Kidney (tissue), 13 donors: ENCODE measurements at regions not wholly inside any gene's neighbourhood (a gene's known extent, or its start where the extent isn't known, plus 50 kb on each side); places are given as distances from the start of the nearest gene placed in this dataset.

Source experiments
- DNase-seq, 5 donors: peaks; one replicate each; pipeline ENCODE4 v3.0.0-alpha.2; 2013 to 2020
- FAIRE-seq: peaks from 2 replicates; lab custom pipeline; 2012; peaks lifted over from hg19 to GRCh38; lab: Jason Lieb, UNC
- H3K27ac ChIP-seq, 2 donors: one replicate each; pipeline ENCODE4 v1.7.0; 2013; ENCODE audit warnings: low read depth in 2 of 2, low read length in 2 of 2, inconsistent platforms in 1 of 2
- H3K27me3 ChIP-seq: one replicate; pipeline ENCODE4 v1.7.1; 2013; ENCODE audit warnings: low read length, inconsistent platforms; ENCODE audit not compliant: control insufficient read depth, insufficient read depth
- H3K36me3 ChIP-seq, 3 donors: one replicate each; pipeline versions ENCODE4 v1.7.0 to v1.7.1; 2013; ENCODE audit warnings: low read length in 3 of 3, control low read depth in 1 of 3, inconsistent platforms in 1 of 3; ENCODE audit not compliant: insufficient read depth in 3 of 3, control insufficient read depth in 2 of 3
- H3K4me1 ChIP-seq, 3 donors: one replicate each; pipeline versions ENCODE4 v1.7.0 to v1.7.1; 2013; ENCODE audit warnings: low read length in 3 of 3, inconsistent platforms in 1 of 3, low read depth in 1 of 3; ENCODE audit not compliant: control insufficient read depth in 2 of 3, insufficient read depth in 2 of 3
- H3K4me3 ChIP-seq, 3 donors: one replicate each; pipeline versions ENCODE4 v1.7.0 to v1.8.1; 2013; ENCODE audit warnings: low read length in 3 of 3, control low read depth in 1 of 3, inconsistent platforms in 1 of 3
- H3K9ac ChIP-seq, 3 donors: one replicate each; pipeline versions ENCODE4 v1.7.0 to v1.7.1; 2013; ENCODE audit warnings: low read length in 3 of 3, control low read depth in 1 of 3, inconsistent platforms in 1 of 3
- H3K9me3 ChIP-seq, 3 donors: one replicate each; pipeline versions ENCODE4 v1.7.0 to v1.7.1; 2013; ENCODE audit warnings: low read length in 3 of 3, control low read depth in 1 of 3, inconsistent platforms in 1 of 3; ENCODE audit not compliant: control insufficient read depth in 2 of 3, insufficient read depth in 1 of 3
- CTCF ChIP-seq: IDR thresholded peaks from 3 replicates; pipeline ENCODE4 v1.5.1; 2012; ENCODE audit warnings: mild to moderate bottlenecking, moderate library complexity, borderline replicate concordance; ENCODE audit not compliant: insufficient read depth; ENCODE audit errors: extremely low read depth
- intact Hi-C: fragments of 100-400 bp; cut with DNase I; formaldehyde crosslinking; loops from one replicate; pipeline ENCODE4 v1.11.1; 2022
- donor health status: control.
- donor health status: control.
- donor health status: control.
- donor health status: control.
- donor health status: control.
- donor health status: DM: yes; HTN: yes; CAD: no.
- donor health status: Normal renal cell carcinoma (clear cell type).

DNA sequence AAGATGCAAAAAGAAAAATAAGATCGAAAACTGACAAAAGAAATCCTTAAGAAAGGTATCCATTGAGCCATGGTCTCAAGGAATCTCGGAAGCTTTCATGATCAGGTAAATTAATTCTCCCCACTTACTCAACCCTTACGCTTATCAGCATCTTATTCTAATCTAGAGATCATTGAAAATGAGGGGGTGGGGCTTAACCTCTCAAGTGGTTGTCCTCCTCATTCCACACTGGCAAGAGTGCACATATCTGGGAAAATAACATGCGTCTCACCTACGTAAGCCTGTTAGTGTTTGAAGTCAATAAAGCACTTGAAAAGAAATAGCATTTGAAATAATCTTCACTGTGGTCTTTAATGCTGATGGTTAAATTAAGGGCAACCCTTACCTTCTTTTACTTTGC is 82.5 kb upstream of the NEUROD1 start:
- H3K4me1 ChIP-seq = no peaks in the 10 kb centered on the region
- FAIRE-seq = no peak
- no peaks in the 10 kb centered on the region for H3K36me3 ChIP-seq
- DNase-seq = no peak
- H3K4me3 ChIP-seq = no peak overlapping the region
- no peak overlapping the region for H3K27ac ChIP-seq
- intact Hi-C loops = no loop called here
- no peaks in the 10 kb centered on the region for H3K9me3 ChIP-seq
- H3K27me3 ChIP-seq = no peaks in the 10 kb centered on the region
- no peak overlapping the region for H3K9ac ChIP-seq
- TF ChIP-seq CTCF = no peak

- no peak overlapping the region for H3K27ac ChIP-seq
- no peak overlapping the region for H3K4me3 ChIP-seq
- DNase-seq (no peak), FAIRE-seq (no peak)
- no peak overlapping the region for H3K9ac ChIP-seq
- H3K27me3 ChIP-seq = no peaks in the 10 kb centered on the region
- no peaks in the 10 kb centered on the region for H3K36me3 ChIP-seq
- H3K4me1 ChIP-seq = no peaks in the 10 kb centered on the region
- H3K9me3 ChIP-seq = no peaks in the 10 kb centered on the region
- intact Hi-C loops = no loop called here
- no peak for TF ChIP-seq CTCF
Measured at GRCh38 chr2:181763423-181763822, 83.1 kb upstream of the NEUROD1 start.

DNA sequence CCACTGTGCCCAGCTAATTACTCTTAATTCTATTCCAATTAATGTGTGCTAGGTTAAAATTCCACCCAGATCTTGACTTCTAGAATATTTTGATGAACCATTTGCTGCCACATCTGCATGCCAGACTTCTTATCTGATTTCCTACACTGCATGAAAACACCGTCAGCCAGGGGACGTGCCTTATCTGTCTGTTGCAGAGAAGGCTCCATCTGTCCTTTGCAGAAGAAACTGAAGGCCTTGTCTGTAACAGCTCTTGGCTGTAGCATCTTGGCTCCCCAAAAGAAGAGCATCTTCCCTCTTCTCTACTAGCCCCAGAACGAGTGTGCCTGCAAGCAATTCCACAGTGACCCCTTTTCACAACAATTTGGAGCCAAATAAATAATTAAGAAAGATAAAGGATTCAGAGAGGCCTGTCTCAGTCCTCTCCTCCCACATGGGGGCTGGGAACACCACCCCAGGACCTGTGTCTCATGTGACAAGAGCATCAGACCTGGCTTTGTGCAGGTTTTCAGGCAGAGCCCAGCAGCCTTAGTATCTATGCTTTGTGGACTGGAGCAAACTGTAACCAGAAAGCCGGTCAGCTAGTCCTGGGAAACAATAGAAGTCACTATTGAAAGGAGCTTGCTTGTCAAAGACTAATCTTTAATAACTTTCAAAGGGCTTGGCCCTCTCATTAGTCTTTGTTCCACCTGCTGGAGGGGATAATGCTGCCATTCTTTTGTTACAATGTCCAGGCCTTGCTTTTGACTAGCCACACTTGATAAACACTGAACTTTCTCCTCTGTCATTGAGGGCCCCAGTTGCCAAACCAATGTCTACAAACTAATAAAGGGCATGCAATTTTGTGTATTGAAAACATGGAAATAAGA is 84.0 kb upstream of the NEUROD1 start:
- no peak for FAIRE-seq
- no peak for DNase-seq
- no peak overlapping the region for H3K4me3 ChIP-seq
- H3K27ac ChIP-seq = no peak overlapping the region
- H3K27me3 ChIP-seq = no peaks in the 10 kb centered on the region
- no peaks in the 10 kb centered on the region for H3K36me3 ChIP-seq
- no peaks in the 10 kb centered on the region for H3K4me1 ChIP-seq
- no peak overlapping the region for H3K9ac ChIP-seq
- TF ChIP-seq CTCF = no peak
- no peaks in the 10 kb centered on the region for H3K9me3 ChIP-seq
- intact Hi-C loops = no loop called here
